HEK293 (cell line): ENCODE measurements at regions not wholly inside any gene's neighbourhood (a gene's known extent, or its start where the extent isn't known, plus 50 kb on each side); places are given as distances from the start of the nearest gene placed in this dataset.

ENCODE experiments used
- BCL11A ChIP-seq: fragments of 450-650 bp; formaldehyde crosslinking; IDR thresholded peaks from 2 replicates; pipeline ENCODE4 v1.5.1; 2016; ENCODE audit warnings: low read depth, missing biosample characterization, missing genetic modification characterization
- BCL6B ChIP-seq: fragments of 450-650 bp; formaldehyde crosslinking; IDR thresholded peaks from 2 replicates; pipeline ENCODE4 v1.5.1; 2017; ENCODE audit warnings: missing biosample characterization, missing genetic modification characterization
- CTCF ChIP-seq: fragments of 450-650 bp; formaldehyde crosslinking; IDR thresholded peaks from 2 replicates; pipeline ENCODE4 v1.5.1; 2016; ENCODE audit warnings: missing biosample characterization, missing genetic modification characterization
- GLI4 ChIP-seq: fragments of 450-650 bp; formaldehyde crosslinking; IDR thresholded peaks from 2 replicates; pipeline ENCODE4 v1.5.1; 2016; ENCODE audit warnings: missing biosample characterization, missing genetic modification characterization
- GLIS1 ChIP-seq: fragments of 450-650 bp; formaldehyde crosslinking; IDR thresholded peaks from 2 replicates; pipeline ENCODE4 v1.5.1; 2016; ENCODE audit warnings: missing biosample characterization, missing genetic modification characterization
- REPIN1 ChIP-seq: fragments of 450-650 bp; formaldehyde crosslinking; IDR thresholded peaks from 2 replicates; pipeline ENCODE4 v1.5.1; 2017; ENCODE audit warnings: missing biosample characterization, missing genetic modification characterization, low read depth
- YY1 ChIP-seq: fragments of 450-650 bp; formaldehyde crosslinking; IDR thresholded peaks from 2 replicates; pipeline ENCODE4 v1.5.1; 2018; ENCODE audit warnings: missing biosample characterization, missing genetic modification characterization
- ZBTB48 ChIP-seq: fragments of 450-650 bp; formaldehyde crosslinking; IDR thresholded peaks from 2 replicates; pipeline ENCODE4 v1.5.1; 2016; ENCODE audit warnings: missing biosample characterization, missing genetic modification characterization
- ZNF274 ChIP-seq, 2 experiments: fragments of 200-500 bp in 1 of 2; fragments of 450-650 bp in 1 of 2; sonication (Bioruptor generic) in 1 of 2; formaldehyde crosslinking in 1 of 2; IDR thresholded peaks; 2 replicates each; pipeline versions ENCODE4 v1.5.1 to v1.6.1; 2014 to 2016; ENCODE audit warnings: borderline replicate concordance in 1 of 2, inconsistent platforms in 1 of 2, low read length in 1 of 2, missing biosample characterization in 1 of 2, missing genetic modification characterization in 1 of 2
- ZNF555 ChIP-seq: fragments of 450-650 bp; formaldehyde crosslinking; conservative IDR thresholded peaks from 2 replicates; pipeline ENCODE4 v1.5.1; 2017; ENCODE audit warnings: missing biosample characterization, mild to moderate bottlenecking, missing genetic modification characterization, inconsistent platforms
- TF ChIP-seq, protein P1 (sequence below): fragments of 450-650 bp; IDR thresholded peaks from 2 replicates; pipeline ENCODE4 v1.5.1; 2018; ENCODE audit warnings: missing biosample characterization, missing genetic modification characterization
- TF ChIP-seq, protein P2 (sequence below): fragments of 450-650 bp; formaldehyde crosslinking; IDR thresholded peaks from 2 replicates; pipeline ENCODE4 v1.5.0; 2017; ENCODE audit warnings: missing biosample characterization, missing genetic modification characterization, borderline replicate concordance

- TF ChIP-seq CTCF (tag by site-specific recombination) (no peak), GLI4 (tag by site-specific recombination) (no peak), ZNF274 (IDR thresholded peaks at IDR 0.05; ENCODE audit: low read length) (no peak), ZNF274 (tag by site-specific recombination; IDR thresholded peaks at IDR 0.05; ENCODE audit: borderline replicate concordance) (no peak), BCL11A (tag by site-specific recombination) (no peak), YY1 (tag by site-specific recombination) (no peak), BCL6B (tag by site-specific recombination) (no peak), REPIN1 (tag by site-specific recombination) (no peak), ZNF555 (tag by site-specific recombination) (no peak), ZBTB48 (tag by site-specific recombination) (no peak), GLIS1 (no peak)
- TF ChIP-seq, protein P1, sequence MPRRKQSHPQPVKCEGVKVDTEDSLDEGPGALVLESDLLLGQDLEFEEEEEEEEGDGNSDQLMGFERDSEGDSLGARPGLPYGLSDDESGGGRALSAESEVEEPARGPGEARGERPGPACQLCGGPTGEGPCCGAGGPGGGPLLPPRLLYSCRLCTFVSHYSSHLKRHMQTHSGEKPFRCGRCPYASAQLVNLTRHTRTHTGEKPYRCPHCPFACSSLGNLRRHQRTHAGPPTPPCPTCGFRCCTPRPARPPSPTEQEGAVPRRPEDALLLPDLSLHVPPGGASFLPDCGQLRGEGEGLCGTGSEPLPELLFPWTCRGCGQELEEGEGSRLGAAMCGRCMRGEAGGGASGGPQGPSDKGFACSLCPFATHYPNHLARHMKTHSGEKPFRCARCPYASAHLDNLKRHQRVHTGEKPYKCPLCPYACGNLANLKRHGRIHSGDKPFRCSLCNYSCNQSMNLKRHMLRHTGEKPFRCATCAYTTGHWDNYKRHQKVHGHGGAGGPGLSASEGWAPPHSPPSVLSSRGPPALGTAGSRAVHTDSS (tag by site-specific recombination): no peak
- TF ChIP-seq, protein P2, sequence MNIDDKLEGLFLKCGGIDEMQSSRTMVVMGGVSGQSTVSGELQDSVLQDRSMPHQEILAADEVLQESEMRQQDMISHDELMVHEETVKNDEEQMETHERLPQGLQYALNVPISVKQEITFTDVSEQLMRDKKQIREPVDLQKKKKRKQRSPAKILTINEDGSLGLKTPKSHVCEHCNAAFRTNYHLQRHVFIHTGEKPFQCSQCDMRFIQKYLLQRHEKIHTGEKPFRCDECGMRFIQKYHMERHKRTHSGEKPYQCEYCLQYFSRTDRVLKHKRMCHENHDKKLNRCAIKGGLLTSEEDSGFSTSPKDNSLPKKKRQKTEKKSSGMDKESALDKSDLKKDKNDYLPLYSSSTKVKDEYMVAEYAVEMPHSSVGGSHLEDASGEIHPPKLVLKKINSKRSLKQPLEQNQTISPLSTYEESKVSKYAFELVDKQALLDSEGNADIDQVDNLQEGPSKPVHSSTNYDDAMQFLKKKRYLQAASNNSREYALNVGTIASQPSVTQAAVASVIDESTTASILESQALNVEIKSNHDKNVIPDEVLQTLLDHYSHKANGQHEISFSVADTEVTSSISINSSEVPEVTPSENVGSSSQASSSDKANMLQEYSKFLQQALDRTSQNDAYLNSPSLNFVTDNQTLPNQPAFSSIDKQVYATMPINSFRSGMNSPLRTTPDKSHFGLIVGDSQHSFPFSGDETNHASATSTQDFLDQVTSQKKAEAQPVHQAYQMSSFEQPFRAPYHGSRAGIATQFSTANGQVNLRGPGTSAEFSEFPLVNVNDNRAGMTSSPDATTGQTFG: no peak
Observed at GRCh38 chr18:40841063-40841462, 1114.0 kb upstream of the PIK3C3 start.
